Posterior cingulate gyrus (tissue), 11 donors: ENCODE measurements at regions not wholly inside any gene's neighbourhood (a gene's known extent, or its start where the extent isn't known, plus 50 kb on each side); places are given as distances from the start of the nearest gene placed in this dataset.

Source experiments
- DNase-seq, 10 donors: peaks; one replicate each; pipeline versions ENCODE4 v3.0.0 to v3.0.0-alpha.2; 2020 to 2021; ENCODE audit warnings: mixed read lengths in 3 of 10
- intact Hi-C: fragments of 100-400 bp; cut with DNase I; formaldehyde crosslinking; loops from one replicate; pipeline ENCODE4 v1.15.1; 2023

- intact Hi-C loops, result no loop called here
- no peak for DNase-seq
Observed at GRCh38 chrX:69000877-69001276, 164.4 kb downstream of the PJA1 start.

DNA sequence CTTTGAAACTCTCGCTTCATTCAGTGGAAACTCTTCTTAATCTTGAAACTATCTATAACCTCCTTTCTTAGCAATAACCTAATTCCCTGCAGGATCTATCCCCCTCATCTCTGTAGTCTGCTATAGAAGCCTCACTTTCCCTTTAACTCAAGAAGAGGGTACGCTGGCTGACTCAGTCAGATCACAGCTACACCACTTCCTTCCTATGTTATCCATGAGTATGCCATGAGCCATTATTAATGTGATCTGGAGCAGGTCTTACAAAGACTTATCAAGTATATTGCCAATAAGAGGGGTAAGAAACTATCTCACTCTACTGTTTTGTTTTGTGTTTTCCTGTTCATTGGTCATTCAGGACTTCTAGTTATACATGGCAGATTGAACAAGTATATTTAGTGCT lies 165.3 kb downstream of the PJA1 start:
- intact Hi-C loops, result no loop called here
- DNase-seq, result no peak

- DNase-seq, result no peak
- intact Hi-C loops, result no loop called here
Observed at GRCh38 chrX:68999356-68999755, 165.9 kb downstream of the PJA1 start.

DNA sequence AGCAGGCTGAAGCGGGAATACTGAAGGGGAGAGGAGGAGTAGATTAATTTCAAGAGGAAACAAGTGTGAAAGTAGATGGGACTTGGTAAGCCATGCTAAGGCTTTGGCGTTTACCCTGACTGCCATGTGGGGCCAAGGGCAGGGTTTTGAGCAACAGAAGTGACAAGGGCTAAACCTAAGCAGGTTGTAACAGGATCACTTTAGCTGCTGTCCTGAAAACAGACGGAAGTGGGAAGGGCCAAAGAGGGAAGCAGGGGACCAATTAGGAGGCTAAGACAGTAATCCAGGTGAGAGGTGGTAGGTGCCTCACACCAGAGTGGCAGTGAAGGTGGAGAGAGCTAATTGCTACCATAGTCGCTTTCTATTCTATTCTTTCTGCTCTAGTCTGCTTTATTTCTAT lies 166.5 kb downstream of the PJA1 start:
- DNase-seq, result no peak
- intact Hi-C loops, result no loop called here

- DNase-seq, result no peak
- intact Hi-C loops, result no loop called here
Observed at GRCh38 chrX:68997911-68998310, 167.3 kb downstream of the PJA1 start.

GRCh38 chrX:68997511-68997910 lies 167.7 kb downstream of the PJA1 start:
- intact Hi-C loops, result no loop called here
- DNase-seq, result no peak

GRCh38 chrX:68995780-68996551 lies 167.1 kb downstream of the EFNB1 start:
- DNase-seq, result no peak
- intact Hi-C loops, result no loop called here

- intact Hi-C loops, result no loop called here
- DNase-seq, result no peak
Observed at GRCh38 chrX:68995386-68995779, 166.6 kb downstream of the EFNB1 start.

- intact Hi-C loops, result no loop called here
Observed at GRCh38 chrX:68994891-68995255, 166.1 kb downstream of the EFNB1 start.

DNA sequence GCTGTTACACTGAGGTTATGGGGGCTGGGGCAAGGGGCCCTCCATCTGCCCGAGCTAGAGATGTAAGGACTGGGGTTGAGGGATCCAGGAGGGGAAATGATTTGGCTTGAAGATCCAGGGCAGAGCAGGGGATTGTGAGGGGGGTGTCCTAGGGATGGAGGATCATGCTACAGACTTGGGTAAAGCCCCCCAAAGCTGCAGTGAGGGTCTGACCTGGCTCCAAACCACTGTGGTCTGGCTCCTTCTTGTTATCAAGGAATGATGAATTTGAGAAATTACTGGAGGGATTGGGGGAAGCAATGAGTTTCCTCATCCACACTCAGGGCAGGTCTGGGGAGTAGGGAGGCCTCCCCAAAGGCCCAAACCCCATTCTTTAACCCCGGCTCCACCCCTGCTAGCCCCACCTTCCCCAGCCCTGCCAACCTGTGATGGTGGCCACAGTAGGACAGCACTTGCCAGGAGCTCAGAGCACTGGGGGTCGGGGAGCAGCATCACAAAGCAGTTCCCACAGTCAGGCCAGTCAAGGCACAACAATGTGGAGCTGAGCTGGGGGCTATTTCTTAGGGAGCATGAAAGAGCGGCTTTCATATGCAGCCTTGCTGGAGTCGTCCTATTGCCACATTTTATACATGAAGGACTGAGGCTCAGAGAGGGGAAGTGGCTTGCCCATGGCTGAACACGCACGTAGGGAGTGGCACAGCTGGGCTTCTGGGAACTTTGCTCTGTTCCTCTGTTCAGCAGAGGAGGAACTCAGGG lies 165.5 kb downstream of the EFNB1 start:
- intact Hi-C loops, result no loop called here
- DNase-seq, result no peak

More at GRCh38 chrX:68994891-68995255, 166.1 kb downstream of the EFNB1 start:
- no peak for DNase-seq

GRCh38 chrX:68992821-68993397 lies 164.1 kb downstream of the EFNB1 start:
- intact Hi-C loops, result no loop called here
- DNase-seq, result no peak

- intact Hi-C loops, result no loop called here
- DNase-seq, result no peak
Observed at GRCh38 chrX:68991691-68992345, 163.0 kb downstream of the EFNB1 start.

DNA sequence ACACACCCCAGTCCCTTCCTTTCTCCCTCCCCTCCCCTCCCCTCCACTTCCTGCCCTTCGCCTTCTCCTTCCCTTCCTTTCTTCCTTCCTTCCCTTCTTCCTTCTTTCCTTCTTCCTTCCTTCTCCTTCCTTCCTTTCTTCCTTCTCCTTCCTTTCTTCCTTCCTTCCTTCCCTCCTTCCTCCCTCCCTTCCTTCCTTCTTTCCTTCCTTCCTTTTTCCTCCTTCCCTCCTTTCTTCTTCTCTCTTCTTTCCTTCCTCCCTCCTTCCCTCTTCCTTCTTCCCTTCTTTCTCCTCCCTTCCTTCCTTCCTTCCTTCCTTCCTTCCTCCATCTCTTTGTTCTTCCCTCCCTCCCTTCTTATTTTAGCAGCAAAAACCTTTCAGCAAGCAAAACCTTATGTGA lies 162.1 kb downstream of the EFNB1 start:
- intact Hi-C loops, result no loop called here
- no peak for DNase-seq

GRCh38 chrX:68989865-68990606 lies 161.2 kb downstream of the EFNB1 start:
- peak in 1 of 10 donors; percentile 82 for DNase-seq
- intact Hi-C loops, result no loop called here

DNA sequence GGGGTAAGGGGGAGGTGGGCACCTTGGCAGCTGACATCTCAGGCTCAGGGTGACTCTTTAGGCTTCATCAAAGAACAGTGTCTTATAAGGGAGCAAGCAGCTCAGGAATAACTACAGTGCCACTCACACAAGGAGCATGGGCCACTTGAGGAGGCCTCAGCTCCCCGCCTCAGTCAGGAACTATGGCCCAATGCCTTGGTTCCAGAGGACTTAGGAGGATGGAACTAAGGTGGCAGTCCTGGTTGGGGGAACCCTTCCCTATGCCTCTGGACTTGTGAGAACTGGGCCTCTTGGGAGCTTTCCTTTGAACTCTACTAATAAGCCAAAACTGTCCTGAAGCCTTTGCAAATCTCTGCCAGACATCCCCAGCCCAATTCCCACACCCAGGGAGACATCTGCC lies 160.6 kb downstream of the EFNB1 start:
- DNase-seq, result no peak
- intact Hi-C loops, result no loop called here

GRCh38 chrX:68988865-68989264 lies 160.0 kb downstream of the EFNB1 start:
- intact Hi-C loops, result no loop called here
- no peak for DNase-seq

GRCh38 chrX:68985135-68985755 lies 156.4 kb downstream of the EFNB1 start:
- DNase-seq, result no peak
- intact Hi-C loops, result no loop called here

- intact Hi-C loops, result no loop called here
- no peak for DNase-seq
Observed at GRCh38 chrX:68983004-68983857, 154.4 kb downstream of the EFNB1 start.

DNA sequence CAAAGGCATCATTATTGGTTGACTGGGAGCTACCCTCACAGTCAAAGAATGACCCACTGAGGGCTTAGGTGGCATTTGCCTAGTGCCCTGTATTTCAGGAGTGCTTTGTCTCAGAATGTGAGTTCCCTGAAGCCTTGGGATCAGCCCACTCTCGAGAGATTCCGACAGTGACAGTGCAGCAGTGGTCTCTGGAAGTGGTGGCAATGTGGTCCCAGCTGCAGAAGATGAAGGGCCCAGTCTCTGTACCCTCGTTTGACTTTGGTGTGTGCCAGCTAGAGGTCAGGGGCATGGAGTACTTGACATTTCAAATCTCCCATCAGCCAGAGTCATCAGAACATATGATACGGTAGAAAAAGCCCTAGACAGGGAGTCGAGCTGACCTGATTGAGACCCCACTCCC lies 153.7 kb downstream of the EFNB1 start:
- intact Hi-C loops, result no loop called here
- no peak for DNase-seq
